ENCODE measurements at regions not wholly inside any gene's neighbourhood (a gene's known extent, or its start where the extent isn't known, plus 50 kb on each side); places are given as distances from the start of the nearest gene placed in this dataset.

DNA sequence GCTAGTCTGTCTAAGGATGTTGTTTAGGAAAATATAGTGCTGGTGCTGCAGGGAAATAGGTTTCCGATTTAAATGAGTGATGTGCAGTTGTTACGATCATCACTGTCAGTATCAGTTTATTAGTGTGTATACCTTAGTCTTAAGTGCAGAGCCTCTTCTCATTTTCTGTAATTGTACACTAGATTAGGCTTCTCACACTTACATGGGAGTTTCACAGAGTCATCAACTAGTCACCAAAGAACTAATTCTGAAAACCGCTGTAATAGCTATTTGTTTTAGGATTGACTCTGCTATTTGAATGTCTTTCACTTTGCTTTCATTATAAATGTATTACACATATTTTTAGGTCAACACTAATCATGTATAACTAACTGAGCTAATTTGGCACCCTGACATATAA lies 99.8 kb upstream of the ZEB2 start:
- TF ChIP-seq, protein P1, sequence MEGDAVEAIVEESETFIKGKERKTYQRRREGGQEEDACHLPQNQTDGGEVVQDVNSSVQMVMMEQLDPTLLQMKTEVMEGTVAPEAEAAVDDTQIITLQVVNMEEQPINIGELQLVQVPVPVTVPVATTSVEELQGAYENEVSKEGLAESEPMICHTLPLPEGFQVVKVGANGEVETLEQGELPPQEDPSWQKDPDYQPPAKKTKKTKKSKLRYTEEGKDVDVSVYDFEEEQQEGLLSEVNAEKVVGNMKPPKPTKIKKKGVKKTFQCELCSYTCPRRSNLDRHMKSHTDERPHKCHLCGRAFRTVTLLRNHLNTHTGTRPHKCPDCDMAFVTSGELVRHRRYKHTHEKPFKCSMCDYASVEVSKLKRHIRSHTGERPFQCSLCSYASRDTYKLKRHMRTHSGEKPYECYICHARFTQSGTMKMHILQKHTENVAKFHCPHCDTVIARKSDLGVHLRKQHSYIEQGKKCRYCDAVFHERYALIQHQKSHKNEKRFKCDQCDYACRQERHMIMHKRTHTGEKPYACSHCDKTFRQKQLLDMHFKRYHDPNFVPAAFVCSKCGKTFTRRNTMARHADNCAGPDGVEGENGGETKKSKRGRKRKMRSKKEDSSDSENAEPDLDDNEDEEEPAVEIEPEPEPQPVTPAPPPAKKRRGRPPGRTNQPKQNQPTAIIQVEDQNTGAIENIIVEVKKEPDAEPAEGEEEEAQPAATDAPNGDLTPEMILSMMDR (conservative IDR thresholded peaks at IDR 0.05; ENCODE audit: low read depth, low read length): no peak
- no peak for TF ChIP-seq EZH2 (IDR thresholded peaks at IDR 0.05; ENCODE audit: low read length, unreplicated experiment)

All from PC-3 (cell line).